NCI-H524 (cell line): ENCODE measurements at regions not wholly inside any gene's neighbourhood (a gene's known extent, or its start where the extent isn't known, plus 50 kb on each side); places are given as distances from the start of the nearest gene placed in this dataset.

Experiments
- DNase-seq, 2 experiments: peaks; one replicate each; lab custom pipeline; 2025; lab: John Stamatoyannopoulos, UW

DNA sequence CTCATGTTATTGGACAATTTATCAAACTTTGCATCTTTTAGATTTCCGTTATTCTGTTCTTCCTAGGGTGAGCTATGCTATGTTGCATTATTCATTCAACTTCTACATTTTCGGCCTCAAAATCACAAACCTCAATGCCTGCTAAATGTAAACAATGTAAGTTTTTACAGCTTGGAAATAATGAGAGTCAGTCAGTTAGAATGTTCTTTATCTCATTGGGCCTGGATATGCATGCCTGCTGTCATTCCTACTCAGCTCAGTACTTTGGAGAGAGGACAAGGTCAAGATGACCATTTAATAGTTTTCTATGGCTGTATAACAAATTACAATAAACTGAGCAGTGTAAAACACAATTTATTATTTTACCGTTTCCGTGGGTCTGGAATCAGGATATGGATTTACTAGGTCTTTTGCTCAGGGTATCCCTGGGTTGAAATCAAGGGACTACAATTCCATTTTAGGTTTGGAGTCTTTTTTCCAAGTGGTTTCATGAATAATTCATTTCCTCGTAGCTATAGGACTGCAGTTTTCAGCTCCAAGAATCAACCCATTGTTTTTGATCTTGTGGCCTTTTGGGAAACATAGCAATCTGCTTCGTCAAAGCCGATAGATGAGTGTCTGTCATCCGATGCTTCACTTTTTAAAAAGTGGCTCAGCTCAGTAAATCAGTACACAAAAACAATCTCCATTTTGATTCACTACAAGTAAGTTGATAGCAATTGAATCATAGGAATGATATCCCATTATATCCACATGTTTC is 1143.2 kb upstream of the CDH6 start:
- DNase-seq, result no peak

DNA sequence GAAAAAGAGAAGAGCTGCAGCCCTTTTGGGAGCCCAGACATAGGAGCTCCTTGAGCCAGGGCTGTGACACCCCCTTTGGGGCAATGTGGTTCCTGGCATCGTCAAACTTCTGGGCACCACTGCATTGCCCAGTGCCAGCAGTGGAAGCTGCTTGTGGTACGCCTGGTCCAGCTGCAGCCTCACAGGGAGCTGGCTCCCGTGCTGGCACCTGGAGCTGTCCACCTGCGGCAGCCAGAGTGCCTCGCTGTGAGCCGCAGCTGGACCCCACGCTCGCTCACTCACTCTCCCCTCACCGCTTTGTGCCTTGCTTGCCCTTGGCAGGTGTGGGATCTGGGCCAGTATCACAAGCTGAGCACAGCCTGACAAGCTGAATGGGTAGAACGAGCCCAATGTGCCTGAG is 1150.8 kb upstream of the CDH6 start:
- DNase-seq, result no peak

DNA sequence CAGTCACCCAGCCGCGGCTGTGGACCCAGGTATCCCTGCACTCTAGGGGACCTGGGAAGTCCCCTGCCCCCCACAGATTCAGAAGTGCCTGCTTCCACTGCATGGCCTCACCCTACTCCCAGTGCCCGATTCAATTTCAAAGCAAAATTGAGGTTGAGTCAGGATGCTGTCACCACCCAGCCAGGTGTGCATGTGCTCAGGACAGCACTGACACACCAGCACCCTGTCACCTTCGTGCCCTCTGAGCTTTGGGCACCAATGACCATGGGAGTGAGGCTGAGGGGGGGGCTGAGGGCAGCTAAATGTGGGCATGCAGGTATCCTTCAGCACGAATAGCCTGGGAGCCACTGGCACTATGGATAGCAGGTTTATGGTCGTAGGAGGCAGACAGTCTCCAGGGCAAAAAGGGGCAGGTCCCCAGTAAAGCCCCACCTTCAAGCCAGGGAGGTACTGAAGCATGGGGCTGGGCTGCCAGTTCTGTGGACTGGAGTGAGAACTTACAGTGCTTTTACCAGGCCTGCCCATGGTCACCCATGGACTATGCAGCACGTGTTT is 1151.6 kb upstream of the CDH6 start:
- DNase-seq, result no peak

DNA sequence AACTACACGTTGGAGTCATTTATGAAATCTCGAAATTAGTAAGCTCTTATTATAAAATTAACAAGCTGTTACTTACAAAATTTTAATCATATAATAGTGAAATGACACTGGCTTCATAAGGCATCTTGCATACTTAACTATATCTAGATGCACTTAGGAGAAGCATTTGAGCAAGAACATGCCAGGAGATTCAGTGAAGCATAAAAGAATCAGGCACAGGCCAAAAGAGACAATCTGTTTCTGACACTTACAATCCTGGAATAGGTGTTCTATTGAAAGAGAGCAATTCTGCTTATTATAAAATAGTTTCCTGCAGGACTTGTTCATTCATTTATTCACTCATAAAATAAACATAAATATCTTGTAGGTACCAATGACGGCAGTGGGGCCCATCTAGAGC is 1152.2 kb upstream of the CDH6 start:
- no peak for DNase-seq

DNA sequence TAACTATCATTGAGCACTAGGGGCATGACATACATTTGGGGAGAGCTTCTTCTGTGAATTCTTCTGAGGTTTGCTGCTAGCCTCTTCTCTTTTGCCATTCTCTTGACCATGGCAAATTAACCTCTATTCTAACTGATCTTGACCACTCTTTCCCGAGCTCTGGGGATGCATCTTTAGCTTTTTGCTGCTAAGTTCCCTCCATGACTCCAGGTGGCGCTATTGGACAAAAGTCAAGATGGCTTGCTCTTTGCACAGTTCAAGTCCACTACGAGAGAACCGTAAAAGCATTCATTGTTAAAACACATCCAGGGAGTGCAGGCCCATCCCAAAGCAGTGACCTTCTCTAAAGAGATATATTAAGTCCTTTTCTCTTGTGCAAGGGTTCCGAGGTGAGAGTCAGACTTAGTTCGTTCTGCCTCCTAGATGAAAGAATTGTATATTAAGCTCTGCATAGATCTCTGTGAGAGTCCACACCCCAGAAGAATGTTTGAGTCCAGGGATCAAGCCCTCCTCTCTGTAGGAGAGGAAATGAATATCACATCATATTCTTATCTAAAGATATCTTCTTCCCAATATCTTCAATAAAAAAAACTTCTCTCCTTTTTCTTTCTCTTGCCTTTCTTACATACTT is 1152.9 kb upstream of the CDH6 start:
- peak; percentile 83 to 85 for DNase-seq

DNA sequence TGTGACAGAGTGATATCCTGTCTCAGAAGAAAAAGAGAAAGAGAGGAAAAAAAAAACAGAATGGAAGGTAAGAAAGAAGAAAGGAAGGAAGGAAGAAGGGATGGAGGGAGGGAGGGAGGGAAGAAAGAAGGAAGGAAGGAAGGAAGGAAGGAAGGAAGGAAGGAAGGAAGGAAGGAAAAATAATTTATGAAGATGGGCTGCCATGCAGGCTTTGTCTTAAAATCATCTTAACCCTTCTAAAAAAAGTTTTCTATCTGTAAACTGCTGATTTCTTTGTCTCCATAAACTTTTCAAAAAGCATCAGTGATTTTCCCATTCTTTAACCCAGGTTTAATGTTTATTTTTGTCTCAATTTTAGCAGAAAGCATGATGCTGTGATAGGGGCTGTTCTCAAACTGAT is 1154.1 kb upstream of the CDH6 start:
- no peak for DNase-seq

DNA sequence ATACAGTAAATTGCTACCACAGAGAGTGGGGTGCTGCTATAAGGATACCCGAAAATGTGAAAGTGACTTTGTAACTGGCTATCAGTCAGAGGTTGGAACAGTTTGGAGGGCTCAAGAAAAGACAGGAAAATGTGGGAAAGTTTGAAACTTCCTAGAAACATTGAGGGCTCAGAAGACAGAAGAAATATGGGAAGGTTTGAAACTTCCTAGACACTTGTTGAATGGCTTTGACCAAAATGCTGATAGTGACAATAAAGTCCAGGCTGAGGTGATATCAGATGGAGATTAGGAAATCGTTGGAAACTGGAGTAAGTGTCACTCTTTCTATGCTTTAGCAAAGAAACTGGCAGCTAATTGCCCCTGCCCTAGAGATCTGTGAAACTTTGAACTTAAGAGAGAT is 1158.6 kb upstream of the CDH6 start:
- DNase-seq, result no peak

DNA sequence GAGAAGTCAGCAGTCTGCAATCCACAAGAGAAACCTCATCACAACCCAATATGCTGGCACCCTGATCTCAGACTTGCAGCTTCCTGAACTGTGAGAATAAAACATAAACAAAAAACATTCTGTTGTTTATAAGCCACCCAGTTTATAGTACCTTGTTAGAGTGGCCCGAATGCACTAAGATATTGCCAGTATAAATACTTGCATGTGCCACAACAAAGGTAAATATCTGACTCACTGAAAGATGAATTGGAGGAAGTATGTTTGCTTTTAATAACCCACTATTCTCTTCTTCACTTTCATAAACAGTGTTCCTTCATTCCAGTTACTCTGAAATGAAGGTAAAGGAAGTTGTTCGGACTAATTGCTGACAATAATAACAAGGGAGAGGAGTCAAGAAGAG is 1163.4 kb upstream of the CDH6 start:
- DNase-seq, result no peak

DNA sequence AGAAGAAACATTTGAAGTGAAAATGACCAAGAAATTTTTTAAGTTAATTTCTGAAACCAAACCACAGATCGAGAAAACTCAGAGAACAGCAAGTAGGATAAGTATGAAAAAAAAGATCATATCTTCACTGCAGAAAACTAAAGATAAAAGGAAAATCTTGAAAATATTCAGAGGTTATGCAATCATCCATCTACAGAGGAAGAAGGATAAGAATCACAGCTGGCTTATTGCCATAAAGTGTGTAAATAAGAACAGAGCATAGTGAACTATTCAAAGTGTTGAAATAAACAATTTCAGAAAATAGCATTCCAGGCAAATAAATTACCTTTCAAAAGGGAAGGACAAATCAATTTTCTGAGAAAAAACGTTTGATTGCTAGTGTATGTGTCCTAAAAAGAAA is 1191.7 kb upstream of the CDH6 start:
- no peak for DNase-seq

DNA sequence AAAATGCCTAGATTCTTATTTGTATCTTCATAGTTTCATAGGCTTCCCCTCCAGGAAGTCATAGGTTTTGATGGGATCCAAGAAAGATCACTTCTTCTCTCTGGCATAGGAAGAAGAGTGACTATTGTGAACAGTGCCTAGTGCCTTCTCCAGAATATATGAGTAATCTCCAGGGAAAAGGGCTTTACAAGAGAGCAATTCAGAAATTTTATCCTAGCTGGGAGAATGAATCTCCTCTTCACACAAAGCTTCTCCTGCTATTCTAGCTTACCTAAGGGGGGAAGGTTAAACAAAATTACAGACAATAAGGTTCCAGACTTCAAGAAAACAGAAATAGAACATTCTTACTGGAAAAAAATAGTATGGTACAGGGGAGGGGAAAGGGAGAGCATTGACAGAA is 1193.3 kb upstream of the CDH6 start:
- DNase-seq, result no peak

DNA sequence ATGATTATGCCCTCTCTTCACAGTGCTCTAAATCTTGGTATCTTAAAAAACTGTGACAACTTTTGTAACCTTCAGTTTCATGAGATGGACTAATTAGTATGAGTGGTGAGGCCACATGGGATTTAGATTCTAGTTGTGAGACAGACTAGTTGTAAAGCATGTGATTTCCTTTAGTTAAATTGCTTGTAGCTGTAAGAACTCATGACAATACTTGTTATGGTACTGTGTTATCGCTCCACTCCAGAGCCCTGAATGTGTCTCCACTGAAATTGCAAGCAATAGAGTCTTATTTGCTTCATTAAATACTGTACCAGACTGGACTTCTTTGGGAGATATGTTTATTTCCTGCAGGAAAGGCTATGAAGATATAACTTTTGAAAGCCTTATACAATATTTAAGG is 1198.3 kb upstream of the CDH6 start:
- DNase-seq, result no peak

DNA sequence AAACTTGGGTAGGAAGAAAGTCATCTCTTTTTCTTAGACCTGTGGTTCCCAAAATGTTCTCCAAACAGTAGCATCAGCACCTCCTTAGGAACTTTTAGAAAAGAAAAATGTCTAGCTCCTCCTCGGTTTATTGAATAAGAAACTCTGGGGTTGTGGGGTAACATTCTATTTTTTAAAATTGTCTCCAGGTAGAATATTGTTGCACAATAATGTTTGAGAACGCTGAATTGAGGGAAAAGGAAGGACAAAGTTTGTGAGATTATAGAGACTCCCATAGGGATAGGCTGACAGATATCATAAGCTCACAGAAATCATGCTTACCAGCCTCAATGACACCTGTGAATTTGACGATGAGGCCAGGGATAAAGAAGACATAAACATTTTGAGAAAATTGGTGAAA is 1199.0 kb upstream of the CDH6 start:
- no peak for DNase-seq

DNA sequence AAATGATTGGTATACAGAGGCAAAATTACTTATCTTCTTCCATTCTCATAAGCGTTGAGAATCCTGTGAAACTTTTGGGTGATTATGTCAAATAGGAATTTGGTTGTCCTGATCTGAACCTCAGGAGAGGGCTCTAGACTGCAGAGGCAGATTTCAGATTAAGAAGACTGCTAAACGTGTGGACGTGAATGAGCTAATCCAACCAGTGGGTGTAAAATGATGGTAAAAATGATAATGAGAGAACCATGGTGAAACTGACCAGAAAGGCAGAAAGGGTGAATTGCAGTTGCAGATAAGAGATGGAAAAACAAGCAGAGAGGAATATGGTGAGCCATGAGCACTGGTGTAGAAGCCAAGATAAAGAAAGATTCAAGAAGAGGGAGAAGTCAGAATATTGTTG is 1200.2 kb upstream of the CDH6 start:
- no peak for DNase-seq

DNA sequence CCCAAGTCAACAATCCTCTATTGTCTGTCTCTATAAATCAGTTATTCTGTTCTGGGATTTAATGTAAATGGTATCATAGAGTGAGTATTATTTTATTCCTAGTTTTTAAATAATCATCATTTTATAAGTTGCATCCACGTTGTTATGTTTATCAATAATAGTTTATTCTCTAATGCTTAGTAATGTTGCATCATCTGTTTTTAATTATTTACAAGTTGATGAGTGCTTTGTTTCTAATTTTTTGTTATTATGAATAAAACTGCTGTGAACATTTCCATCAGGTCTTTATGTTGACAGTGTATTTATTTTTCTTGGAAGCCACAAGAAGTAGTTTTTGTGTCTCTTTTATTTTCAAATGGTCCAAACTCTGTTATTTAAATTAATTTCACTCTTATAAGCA is 1201.2 kb upstream of the CDH6 start:
- DNase-seq, result no peak

DNA sequence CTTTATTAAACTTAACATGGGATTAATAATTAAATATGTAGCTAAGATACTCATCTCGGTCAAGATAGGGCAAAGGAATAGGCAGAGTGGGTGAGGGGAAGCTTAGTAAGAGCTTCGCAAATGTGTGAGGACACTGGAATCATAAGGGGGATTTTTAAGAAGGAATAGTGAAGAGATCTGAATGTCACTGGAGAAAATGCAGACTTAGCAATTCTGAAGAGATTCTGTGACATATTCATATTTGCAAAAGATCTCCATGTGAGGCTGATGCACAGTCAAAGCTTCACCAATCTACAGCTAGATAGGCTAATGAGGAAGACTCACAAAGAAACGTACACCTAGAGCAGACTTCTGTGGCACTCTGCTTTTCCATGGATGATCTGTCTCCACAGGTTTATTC is 1202.8 kb upstream of the CDH6 start:
- DNase-seq, result no peak

DNA sequence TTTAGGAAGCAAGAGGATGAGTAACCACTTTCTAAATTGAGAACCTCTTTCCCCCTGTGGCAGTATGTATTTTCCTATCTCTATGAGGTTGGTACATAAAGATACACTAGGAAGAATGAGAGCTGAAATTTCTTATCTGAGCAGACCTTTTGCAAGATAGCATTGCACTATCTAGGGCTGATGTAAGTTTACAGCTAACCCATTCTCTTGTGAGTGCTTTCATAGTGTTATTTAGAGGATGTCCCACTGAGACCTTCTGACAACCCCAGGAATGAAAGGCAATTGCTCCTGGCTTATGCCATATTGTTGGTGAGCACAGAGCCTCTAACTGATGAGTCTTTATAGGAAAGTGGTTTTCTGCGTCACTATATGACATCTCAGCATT is 1209.3 kb upstream of the CDH6 start:
- no peak for DNase-seq

DNA sequence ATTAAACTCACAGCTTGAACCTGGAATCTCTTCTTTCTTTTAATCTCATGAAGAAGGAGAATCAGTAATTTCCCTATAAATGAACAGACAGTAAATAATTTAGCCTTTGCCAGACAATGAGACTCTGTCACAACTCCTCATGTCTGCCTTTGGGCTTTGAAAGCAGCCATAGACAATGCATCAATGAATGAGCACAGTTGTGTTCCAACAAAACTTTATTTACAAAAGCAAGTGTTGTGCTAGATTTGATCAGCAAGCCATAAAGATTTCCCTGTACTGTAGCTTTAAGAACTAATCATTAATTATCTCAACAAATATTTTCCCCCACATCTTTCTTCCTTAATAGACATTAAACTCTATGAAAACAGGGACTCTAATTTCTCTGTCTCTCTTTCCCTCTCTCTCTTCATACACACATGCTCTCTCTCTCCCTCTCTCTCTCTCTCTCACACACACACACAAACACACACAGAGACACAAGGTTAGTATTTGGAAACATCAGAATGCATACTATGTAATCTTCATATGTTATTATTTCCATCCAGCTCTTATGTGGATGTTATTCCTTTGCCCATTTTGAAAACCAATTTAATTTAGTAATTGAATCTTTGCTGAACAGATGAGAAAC is 1209.8 kb upstream of the CDH6 start:
- DNase-seq, result no peak

DNA sequence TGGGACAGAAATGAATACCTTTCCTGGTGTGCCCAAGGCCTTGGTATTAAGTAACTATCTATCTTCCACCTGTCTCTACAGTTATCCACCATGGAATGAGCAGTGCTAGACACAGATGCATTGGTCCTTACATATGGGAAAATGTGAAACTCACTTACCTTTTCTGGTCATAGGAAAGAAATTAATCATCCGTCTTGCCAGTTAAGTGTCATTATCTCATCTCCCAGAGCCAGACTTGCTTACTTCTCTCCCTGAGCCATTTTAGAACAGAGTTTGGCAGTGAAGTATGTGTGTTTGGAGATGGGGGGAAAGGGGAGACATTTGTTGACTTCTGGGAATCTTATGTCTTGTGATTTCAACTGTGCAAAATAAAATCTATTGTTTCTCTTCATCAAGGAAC is 1211.0 kb upstream of the CDH6 start:
- no peak for DNase-seq

DNA sequence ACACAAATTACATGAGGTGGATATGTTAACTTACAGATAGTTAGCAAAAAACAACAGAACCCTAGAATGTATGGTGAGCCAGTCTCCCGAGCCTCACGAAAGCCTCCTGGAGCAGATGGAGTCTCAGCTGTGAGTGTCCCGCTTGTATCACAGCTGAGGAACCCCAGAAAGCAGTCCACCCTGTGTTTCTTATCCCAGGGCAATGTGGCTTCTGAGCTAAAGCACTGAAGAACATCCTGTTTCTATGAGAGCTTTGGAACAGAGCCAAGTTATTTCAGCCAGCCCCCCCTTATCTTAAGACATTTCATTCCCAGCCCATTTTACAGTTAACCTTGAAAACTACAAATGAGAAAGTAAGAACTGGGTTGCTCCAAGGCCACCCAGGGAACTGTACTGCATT is 1220.9 kb upstream of the CDH6 start:
- DNase-seq, result no peak

DNA sequence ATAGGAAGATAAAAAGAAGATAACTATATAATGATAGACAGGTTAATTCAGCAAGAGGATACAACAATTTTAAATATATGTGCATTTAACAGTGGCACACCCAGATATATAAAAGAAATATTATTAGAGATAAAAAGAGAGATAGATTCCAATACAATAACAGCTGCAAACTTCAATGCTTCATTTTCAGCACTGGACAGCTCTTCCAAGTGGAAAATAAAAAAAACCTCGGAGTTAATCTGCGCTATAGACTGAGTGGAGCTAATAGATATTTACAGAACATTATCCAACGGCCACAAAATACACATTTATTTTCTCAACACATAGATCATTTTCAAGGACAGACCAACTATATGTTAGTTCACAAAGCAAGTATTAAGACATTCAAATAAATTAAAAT is 1229.5 kb upstream of the CDH6 start:
- no peak for DNase-seq

DNA sequence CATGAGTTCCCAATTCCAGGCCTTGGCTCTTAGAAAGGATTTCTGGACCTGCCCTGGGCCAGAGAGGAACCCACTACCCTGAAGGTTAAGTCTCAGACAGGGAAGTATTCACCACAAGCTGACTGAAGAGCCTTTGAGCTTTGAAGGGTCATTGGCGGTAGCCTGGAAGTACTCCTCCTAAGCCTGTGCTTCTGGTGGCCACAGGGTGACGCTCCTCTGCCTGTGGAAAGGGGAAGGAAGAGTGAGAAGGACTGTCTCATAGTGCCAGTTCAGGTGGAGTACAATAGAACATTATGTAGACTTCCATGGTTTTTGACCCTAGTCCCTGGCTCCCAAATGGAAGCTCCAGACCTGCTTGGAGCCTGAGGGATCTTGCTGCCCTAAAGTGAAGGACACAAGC is 1233.2 kb upstream of the CDH6 start:
- DNase-seq, result no peak

DNA sequence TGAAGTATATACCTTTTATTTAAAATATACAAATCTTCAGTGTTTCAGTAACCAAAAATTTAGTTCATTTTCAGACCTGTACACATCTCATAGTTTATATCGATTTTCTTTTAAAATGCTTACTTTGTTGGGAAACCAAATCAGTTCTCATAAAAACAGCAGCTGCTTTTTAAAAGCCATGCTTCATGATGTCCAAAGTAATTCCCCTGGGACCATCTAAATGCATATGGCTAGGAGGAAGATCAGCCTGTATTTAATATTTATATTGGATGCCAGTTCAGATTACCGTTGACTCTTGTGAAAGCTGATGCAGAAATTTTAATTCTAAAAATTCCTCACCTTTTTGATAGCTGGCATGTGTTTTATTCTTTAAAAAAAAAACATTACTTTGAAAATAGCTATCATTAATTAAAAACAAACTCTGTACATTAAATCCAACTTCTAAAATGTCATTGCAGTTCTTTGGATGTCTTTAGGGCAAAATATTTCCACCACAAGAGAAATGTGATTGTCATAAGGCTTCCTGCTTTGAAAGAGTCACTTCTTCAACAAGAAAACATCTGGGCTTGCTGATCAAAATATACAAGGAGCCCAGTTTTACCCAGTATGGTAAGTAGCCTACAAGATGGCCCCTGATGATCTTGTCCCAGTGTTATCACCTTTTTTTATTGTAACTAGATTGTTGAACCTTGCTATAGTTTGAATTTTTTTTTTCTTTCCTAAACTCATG is 1242.9 kb upstream of the CDH6 start:
- peak; percentile 46 to 93 for DNase-seq
